GM10266 (cell line): ENCODE measurements at regions not wholly inside any gene's neighbourhood (a gene's known extent, or its start where the extent isn't known, plus 50 kb on each side); places are given as distances from the start of the nearest gene placed in this dataset.

Source experiments
- DNase-seq: peaks from one replicate; pipeline ENCODE4 v3.0.0; 2012; ENCODE audit errors: extremely low spot score
- TF ChIP-seq, protein P1 (sequence below): IDR thresholded peaks from 2 replicates; pipeline ENCODE4 v1.5.1; 2012; ENCODE audit warnings: mild to moderate bottlenecking, low read depth; ENCODE audit not compliant: control insufficient read depth, insufficient read depth; ENCODE audit errors: missing control alignments

DNA sequence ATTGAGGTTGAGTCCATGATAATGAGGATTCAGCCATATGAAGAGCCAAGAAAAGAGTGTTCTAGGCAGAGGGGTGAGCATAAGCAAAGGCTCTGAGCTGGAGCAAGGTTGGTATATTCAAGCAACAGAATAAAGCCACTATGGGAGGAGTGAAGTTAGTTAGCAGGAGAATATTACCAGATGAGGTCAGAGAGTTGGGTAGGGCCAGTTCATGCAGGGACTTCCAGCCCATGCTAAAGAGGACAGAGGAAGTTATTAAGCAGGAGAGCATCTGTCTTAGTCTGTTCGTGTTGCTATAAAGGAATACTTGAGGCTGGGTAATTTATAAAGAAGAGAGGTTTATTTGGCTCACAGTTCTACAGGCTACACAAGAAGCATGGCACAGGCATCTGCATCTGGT lies 57.1 kb upstream of the ATG10 start:
- DNase-seq, result no peak
- TF ChIP-seq, protein P1, sequence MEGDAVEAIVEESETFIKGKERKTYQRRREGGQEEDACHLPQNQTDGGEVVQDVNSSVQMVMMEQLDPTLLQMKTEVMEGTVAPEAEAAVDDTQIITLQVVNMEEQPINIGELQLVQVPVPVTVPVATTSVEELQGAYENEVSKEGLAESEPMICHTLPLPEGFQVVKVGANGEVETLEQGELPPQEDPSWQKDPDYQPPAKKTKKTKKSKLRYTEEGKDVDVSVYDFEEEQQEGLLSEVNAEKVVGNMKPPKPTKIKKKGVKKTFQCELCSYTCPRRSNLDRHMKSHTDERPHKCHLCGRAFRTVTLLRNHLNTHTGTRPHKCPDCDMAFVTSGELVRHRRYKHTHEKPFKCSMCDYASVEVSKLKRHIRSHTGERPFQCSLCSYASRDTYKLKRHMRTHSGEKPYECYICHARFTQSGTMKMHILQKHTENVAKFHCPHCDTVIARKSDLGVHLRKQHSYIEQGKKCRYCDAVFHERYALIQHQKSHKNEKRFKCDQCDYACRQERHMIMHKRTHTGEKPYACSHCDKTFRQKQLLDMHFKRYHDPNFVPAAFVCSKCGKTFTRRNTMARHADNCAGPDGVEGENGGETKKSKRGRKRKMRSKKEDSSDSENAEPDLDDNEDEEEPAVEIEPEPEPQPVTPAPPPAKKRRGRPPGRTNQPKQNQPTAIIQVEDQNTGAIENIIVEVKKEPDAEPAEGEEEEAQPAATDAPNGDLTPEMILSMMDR, result no peak

DNA sequence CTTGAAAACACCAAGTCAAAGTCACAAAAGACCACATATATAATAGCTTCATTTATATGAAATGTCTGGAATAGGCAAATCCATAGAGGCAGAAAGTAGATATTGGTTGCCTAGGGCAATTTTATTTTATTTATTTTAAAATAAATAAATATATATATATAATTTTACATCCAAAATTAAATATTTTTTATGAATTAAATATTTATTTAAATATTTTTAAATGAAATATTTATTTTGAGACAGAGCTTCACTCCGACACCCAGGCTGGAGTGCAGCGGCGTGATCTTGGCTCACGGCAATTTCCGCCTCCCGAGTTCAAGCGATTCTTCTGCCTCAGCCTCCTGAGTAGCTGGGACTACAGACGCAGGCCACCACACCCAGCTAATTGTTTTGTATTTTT lies 58.9 kb upstream of the ATG10 start:
- TF ChIP-seq, protein P1, result no peak
- no peak for DNase-seq

DNA sequence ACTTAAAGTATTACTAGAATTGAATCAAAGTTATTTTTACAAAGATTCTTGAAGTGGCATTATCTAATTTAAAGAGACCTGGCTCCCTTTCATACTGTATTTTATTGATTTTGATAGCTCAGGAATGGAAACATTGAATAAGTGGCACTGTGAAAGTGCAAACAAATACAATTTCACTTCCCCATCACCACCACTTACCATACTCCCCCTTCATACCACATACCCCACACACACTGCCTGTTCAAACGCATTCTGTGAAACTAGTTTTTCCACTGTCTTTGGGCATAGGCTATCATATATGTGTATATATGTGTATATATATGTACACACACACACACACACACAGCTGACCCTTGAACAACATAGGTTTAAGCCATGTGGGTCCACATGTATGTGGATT lies 62.1 kb upstream of the ATG10 start:
- DNase-seq, result peak; percentile 22
- TF ChIP-seq, protein P1, result no peak

DNA sequence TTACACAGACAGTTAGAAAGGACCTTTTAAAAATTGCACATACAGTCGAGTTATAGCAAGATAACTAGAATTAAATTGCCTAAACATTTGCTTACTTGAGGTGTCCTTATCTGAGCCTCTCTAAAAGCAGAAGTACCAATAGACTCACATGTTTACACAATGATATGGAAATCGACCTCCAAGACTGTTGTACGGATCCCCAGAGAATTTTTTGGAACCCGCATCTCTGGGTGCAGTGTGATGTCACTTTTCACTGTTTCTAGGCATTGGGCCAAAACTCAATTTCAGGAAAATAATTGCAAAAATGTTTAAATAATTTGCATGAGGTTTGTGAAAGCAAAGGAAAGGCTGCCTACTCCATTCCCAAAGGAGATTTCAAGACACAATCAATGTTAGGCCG lies 63.1 kb upstream of the ATG10 start:
- no peak for DNase-seq
- TF ChIP-seq, protein P1, result no peak

DNA sequence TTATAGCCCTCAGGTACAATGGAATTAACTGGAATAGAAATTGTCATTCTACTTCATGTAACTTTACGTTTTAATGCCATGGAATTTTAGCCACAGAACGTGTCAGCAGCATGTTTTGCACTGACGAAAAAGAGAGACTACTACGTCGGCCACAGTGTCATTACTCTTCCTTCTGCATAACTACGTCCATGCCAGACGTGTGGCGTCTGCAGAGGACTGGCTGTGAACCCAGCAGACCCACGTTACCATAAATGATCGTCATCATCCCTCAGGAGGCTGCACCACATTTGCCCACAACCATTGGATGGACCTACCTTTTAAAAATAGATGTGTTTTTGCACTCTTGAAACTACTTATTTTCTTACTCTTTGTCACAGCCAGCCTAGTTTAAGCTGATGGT lies 63.8 kb upstream of the ATG10 start:
- DNase-seq, result no peak
- TF ChIP-seq, protein P1, result no peak

DNA sequence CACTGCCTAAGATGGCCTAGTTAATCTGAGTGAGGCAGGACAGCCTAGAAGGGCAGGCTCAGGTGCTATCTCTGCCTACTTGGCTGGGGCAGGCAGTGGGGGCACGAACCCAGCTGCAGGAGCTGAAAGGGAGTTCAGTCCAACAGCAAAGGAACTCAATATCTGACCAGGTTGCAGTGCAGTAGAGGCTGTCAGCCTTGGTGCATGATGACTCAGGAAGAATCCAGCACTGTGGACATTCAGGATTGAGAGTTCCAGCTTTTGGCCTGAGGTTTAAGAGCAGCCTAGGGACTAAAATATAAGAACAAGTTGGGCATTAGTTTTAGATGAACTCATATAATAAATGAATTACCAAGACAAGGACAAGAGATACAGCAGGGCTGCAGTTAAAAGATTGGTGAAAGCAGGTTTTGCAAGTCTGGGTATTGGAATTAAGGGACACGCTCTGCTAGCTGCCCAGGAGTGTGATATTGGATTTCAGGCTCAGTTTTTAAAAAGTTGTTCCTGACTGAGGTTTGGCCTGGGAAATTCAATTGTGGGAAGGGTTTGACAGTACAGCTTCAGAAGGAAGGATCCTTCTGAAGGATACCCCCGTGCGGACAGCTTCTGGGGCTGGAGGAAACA lies 64.7 kb upstream of the ATG10 start:
- TF ChIP-seq, protein P1, result no peak
- no peak for DNase-seq

DNA sequence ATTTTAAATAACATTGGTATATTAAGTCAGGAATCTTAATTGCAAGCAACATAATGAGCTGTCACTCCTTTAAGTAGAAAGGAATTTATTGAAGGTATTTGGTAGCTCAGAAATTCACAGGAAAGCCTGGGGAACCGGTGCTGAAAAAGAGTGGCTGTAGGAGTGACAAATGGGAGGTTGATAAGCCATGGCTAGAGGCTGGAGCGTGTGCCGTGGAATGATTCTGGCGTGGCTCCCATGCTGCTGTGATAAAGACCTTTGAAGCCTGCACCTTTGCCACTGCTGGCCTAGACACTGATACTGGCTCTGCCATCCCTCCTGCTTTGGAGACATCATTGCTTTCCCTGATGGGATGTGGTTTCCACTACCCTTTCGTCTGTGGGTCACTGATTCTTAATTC lies 65.7 kb upstream of the ATG10 start:
- no peak for DNase-seq
- TF ChIP-seq, protein P1, result no peak
